ENCODE measurements at regions not wholly inside any gene's neighbourhood (a gene's known extent, or its start where the extent isn't known, plus 50 kb on each side); places are given as distances from the start of the nearest gene placed in this dataset.

- TF ChIP-seq EZH2 (optimal IDR thresholded peaks at IDR 0.05; ENCODE audit: low read depth, low read length) (no peak), EZH2phosphoT487 (IDR thresholded peaks at IDR 0.05; ENCODE audit: low read length) (no peak)
These were observed 1136.4 kb downstream of the TYW1 start for GRCh38 chr7:68133045-68133444.
